K562 (cell line): ENCODE measurements at regions not wholly inside any gene's neighbourhood (a gene's known extent, or its start where the extent isn't known, plus 50 kb on each side); places are given as distances from the start of the nearest gene placed in this dataset.

Experiments used
- ATAC-seq: fragments of 200-7000 bp; cut with Tn5 transposase; 3 replicates; pipeline ENCODE4 v1.9.1; 2020; ENCODE audit warnings: moderate library complexity
- BruUV-seq: library from RNA; stranded (reverse); fragments of 400-500 nt; replicated peaks from 2 replicates; lab custom pipeline; 2021; lab: Mats Ljungman, UMichigan
- CTCF ChIA-PET: fragments of 300-600 bp; formaldehyde crosslinking; extraction: SDS; loops from one replicate; lab custom pipeline; 2021; ENCODE audit warnings: low intra/inter-chr PET ratio; lab: Yijun Ruan, JAX
- POLR2A ChIA-PET: fragments of 300-600, 350-650 bp; sonication (Branson Sonifier 250); formaldehyde crosslinking; extraction: SDS; loops from one replicate; lab custom pipeline; 2021; ENCODE audit warnings: antibody characterized with exemption, inconsistent platforms; lab: Yijun Ruan, JAX
- DNase-seq, 4 experiments: peaks; one replicate each; pipeline versions ENCODE4 v3.0.0 to v3.0.0-alpha.2; 2011 to 2018; ENCODE audit warnings: low spot score in 3 of 4, mixed read lengths in 3 of 4; ENCODE audit errors: extremely low read depth in 1 of 4
- FAIRE-seq: peaks from 2 replicates; lab custom pipeline; 2011; peaks lifted over from hg19 to GRCh38; lab: Jason Lieb, UNC
- H2AFZ ChIP-seq: 2 replicates; pipeline ENCODE4 v1.6.0; 2011; ENCODE audit warnings: low read depth, low read length, control low read depth, inconsistent platforms
- H3K27ac ChIP-seq: fragments of 200-600 bp; 3 replicates; pipeline ENCODE4 v1.8.0; 2011; ENCODE audit warnings: low read depth, mild to moderate bottlenecking, control low read depth, inconsistent platforms, low read length, moderate library complexity, mixed read lengths; ENCODE audit errors: extremely low read depth
- H3K27me3 ChIP-seq, 2 experiments: fragments of 300-600 bp in 1 of 2; 2 replicates in 1 of 2; 3 replicates in 1 of 2; pipeline versions ENCODE4 v1.6.0 to v1.8.0; 2011; ENCODE audit warnings: inconsistent platforms in 2 of 2, low read length in 2 of 2, mild to moderate bottlenecking in 1 of 2, mixed read lengths in 1 of 2, moderate library complexity in 1 of 2; ENCODE audit not compliant: control insufficient read depth in 2 of 2, insufficient read depth in 2 of 2
- H3K36me3 ChIP-seq: fragments of 300-600 bp; 3 replicates; pipeline ENCODE4 v1.8.0; 2011; ENCODE audit warnings: mild to moderate bottlenecking, low read length, inconsistent platforms; ENCODE audit not compliant: control insufficient read depth, insufficient read depth
- H3K4me1 ChIP-seq, 2 experiments: fragments of 200-600 bp in 1 of 2; replicated peaks in 1 of 2; 2 replicates in 1 of 2; 3 replicates in 1 of 2; pipeline versions ENCODE4 v1.5.1 to v1.8.0; 2011; ENCODE audit warnings: inconsistent platforms in 2 of 2, low read length in 2 of 2, mild to moderate bottlenecking in 1 of 2, mixed read lengths in 1 of 2, moderate library complexity in 1 of 2; ENCODE audit not compliant: control insufficient read depth in 2 of 2, insufficient read depth in 2 of 2
- H3K4me2 ChIP-seq: 2 replicates; pipeline ENCODE4 v1.6.1; 2011; ENCODE audit warnings: low read length, control low read depth, inconsistent platforms, mixed read lengths; ENCODE audit not compliant: insufficient read depth
- H3K4me3 ChIP-seq: fragments of 200-600 bp; sonication (generic), shearing (Covaris generic); 2 replicates; pipeline ENCODE4 v1.5.1; 2016; ENCODE audit warnings: control low read depth, inconsistent platforms
- H3K79me2 ChIP-seq: fragments of 200-600 bp; 3 replicates; pipeline ENCODE4 v1.8.0; 2011; ENCODE audit warnings: low read length, inconsistent platforms; ENCODE audit not compliant: control insufficient read depth, insufficient read depth
- H3K9ac ChIP-seq, 2 experiments: 2 replicates each; pipeline versions ENCODE4 v1.6.0 to v1.6.1; 2011; ENCODE audit warnings: low read depth in 2 of 2, low read length in 2 of 2, control low read depth in 1 of 2, inconsistent platforms in 1 of 2, mild to moderate bottlenecking in 1 of 2, mixed read lengths in 1 of 2; ENCODE audit not compliant: insufficient read depth in 1 of 2
- H3K9me1 ChIP-seq: one replicate; pipeline ENCODE4 v1.6.0; 2011; ENCODE audit warnings: inconsistent platforms, mild to moderate bottlenecking, low read length, moderate library complexity; ENCODE audit not compliant: control insufficient read depth, insufficient read depth
- H3K9me3 ChIP-seq: replicated peaks from 2 replicates; pipeline ENCODE4 v1.5.1; 2011; ENCODE audit warnings: low read depth, low read length, inconsistent platforms; ENCODE audit not compliant: control insufficient read depth, insufficient read depth
- H4K20me1 ChIP-seq: replicated peaks from 2 replicates; pipeline ENCODE4 v1.6.1; 2011; ENCODE audit warnings: low read length, inconsistent platforms, mixed read lengths; ENCODE audit not compliant: control insufficient read depth, insufficient read depth
- ARID1B ChIP-seq: fragments of 450-650 bp; IDR thresholded peaks from 2 replicates; pipeline ENCODE4 v1.6.1; 2016; ENCODE audit warnings: antibody characterized with exemption, mild to moderate bottlenecking, inconsistent platforms
- CBX2 ChIP-seq: fragments of 200-600 bp; sonication (generic); IDR thresholded peaks from one replicate; pipeline ENCODE4 v1.6.1; 2012; ENCODE audit warnings: mild to moderate bottlenecking, low read length, inconsistent platforms; ENCODE audit not compliant: insufficient read depth, poor library complexity, severe bottlenecking
- FOSL1 ChIP-seq: fragments of 200-800 bp; sonication (Bioruptor generic); conservative IDR thresholded peaks from 2 replicates; pipeline ENCODE4 v1.6.1; 2016; ENCODE audit warnings: missing genetic modification characterization, missing compliant biosample characterization
- SOX6 ChIP-seq: fragments of 450-650 bp; IDR thresholded peaks from 2 replicates; pipeline ENCODE4 v1.6.1; 2014; ENCODE audit warnings: mild to moderate bottlenecking
- TARDBP ChIP-seq: fragments of 450-650 bp; IDR thresholded peaks from 2 replicates; pipeline ENCODE4 v1.6.1; 2016
- ZNF134 ChIP-seq: fragments of 250-450 bp; sonication (Bioruptor Pico); conservative IDR thresholded peaks from 2 replicates; pipeline ENCODE4 v1.4.0; 2020
- WGBS: fragments of 100-300 bp; shearing (Covaris generic); methylation state at CpG from one replicate; pipeline ENCODE4 v1.1.6; 2016; ENCODE audit warnings: low coverage, mixed read lengths; ENCODE audit not compliant: insufficient coverage; ENCODE audit errors: missing lambda C conversion rate; 5-methylcytosine and 5-hydroxymethylcytosine counted together
- in situ Hi-C: fragments of 300-500 bp; cut with MboI; formaldehyde crosslinking; loops from 4 replicates; pipeline ENCODE4 v1.15.0; 2018; ENCODE audit warnings: inconsistent platforms, mixed read lengths
- intact Hi-C: fragments of 100-400 bp; cut with micrococcal nuclease; formaldehyde crosslinking; loops from 2 replicates; pipeline ENCODE4 v1.14.2; 2022
- TF ChIP-seq, protein P1 (sequence below): fragments of 450-650 bp; IDR thresholded peaks from 2 replicates; pipeline ENCODE4 v1.6.1; 2016; ENCODE audit warnings: low read depth
- TF ChIP-seq, protein P2 (sequence below), 2 experiments: IDR thresholded peaks; 2 replicates each; pipeline ENCODE4 v1.6.1; 2012; ENCODE audit warnings: improper control_type of control experiment in 2 of 2, low read depth in 2 of 2, low read length in 2 of 2, borderline replicate concordance in 1 of 2
- TF ChIP-seq, protein P3 (sequence below): fragments of 450-650 bp; IDR thresholded peaks from 2 replicates; pipeline ENCODE4 v1.6.1; 2017; ENCODE audit warnings: antibody characterized with exemption
- TF ChIP-seq, protein P4 (sequence below): sonication (generic); formaldehyde crosslinking; IDR thresholded peaks from 2 replicates; pipeline ENCODE4 v1.8.0; 2022; ENCODE audit warnings: mild to moderate bottlenecking, missing genetic modification reagents

DNA sequence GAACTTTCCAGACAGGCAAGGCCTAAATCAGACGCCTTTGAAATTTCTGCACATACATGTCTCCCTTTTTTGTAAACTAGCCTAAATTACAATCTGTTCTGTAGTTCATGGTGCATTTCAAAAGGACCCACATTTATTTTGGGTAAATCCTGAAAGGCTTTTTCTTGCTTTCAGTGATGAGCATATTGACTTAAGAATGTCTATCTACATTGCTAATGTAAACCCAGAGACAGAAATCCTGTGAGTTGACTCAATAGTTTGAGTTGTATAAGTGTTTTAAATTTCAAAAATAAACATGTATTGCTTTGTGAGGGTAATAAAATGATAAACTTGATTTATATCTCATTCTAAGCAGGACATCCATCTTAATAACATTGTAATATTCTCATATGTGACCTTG is 977.0 kb upstream of the NR2F2 start:
- in situ Hi-C loops, result no loop called here
- H2AFZ ChIP-seq, result no peak overlapping the region
- DNase-seq, result no peak
- no peak overlapping the region for H3K4me3 ChIP-seq
- H3K36me3 ChIP-seq, result no peaks in the 10 kb centered on the region
- ChIA-PET POLR2A (no interaction called here), CTCF (no interaction called here)
- WGBS, result 0% methylated on average over 1 of the region's 1 CpG
- H4K20me1 ChIP-seq, result no peaks in the 10 kb centered on the region
- no peak overlapping the region for H3K4me2 ChIP-seq
- no peak overlapping the region for H3K27ac ChIP-seq
- intact Hi-C loops, result no loop called here
- no peaks in the 10 kb centered on the region for H3K4me1 ChIP-seq
- no peak for ATAC-seq
- H3K27me3 ChIP-seq, result peaks cover 0 to 5% of the 10 kb centered on the region in 2 experiments; a peak in 1 of 5 replicates
- no peaks in the 10 kb centered on the region for H3K79me2 ChIP-seq
- H3K9me3 ChIP-seq, result no peaks in the 10 kb centered on the region
- no peak overlapping the region for H3K9ac ChIP-seq
- no TSS peak for BruUV-seq
- no peaks in the 10 kb centered on the region for H3K9me1 ChIP-seq
- no peak for FAIRE-seq
- TF ChIP-seq, protein P1, sequence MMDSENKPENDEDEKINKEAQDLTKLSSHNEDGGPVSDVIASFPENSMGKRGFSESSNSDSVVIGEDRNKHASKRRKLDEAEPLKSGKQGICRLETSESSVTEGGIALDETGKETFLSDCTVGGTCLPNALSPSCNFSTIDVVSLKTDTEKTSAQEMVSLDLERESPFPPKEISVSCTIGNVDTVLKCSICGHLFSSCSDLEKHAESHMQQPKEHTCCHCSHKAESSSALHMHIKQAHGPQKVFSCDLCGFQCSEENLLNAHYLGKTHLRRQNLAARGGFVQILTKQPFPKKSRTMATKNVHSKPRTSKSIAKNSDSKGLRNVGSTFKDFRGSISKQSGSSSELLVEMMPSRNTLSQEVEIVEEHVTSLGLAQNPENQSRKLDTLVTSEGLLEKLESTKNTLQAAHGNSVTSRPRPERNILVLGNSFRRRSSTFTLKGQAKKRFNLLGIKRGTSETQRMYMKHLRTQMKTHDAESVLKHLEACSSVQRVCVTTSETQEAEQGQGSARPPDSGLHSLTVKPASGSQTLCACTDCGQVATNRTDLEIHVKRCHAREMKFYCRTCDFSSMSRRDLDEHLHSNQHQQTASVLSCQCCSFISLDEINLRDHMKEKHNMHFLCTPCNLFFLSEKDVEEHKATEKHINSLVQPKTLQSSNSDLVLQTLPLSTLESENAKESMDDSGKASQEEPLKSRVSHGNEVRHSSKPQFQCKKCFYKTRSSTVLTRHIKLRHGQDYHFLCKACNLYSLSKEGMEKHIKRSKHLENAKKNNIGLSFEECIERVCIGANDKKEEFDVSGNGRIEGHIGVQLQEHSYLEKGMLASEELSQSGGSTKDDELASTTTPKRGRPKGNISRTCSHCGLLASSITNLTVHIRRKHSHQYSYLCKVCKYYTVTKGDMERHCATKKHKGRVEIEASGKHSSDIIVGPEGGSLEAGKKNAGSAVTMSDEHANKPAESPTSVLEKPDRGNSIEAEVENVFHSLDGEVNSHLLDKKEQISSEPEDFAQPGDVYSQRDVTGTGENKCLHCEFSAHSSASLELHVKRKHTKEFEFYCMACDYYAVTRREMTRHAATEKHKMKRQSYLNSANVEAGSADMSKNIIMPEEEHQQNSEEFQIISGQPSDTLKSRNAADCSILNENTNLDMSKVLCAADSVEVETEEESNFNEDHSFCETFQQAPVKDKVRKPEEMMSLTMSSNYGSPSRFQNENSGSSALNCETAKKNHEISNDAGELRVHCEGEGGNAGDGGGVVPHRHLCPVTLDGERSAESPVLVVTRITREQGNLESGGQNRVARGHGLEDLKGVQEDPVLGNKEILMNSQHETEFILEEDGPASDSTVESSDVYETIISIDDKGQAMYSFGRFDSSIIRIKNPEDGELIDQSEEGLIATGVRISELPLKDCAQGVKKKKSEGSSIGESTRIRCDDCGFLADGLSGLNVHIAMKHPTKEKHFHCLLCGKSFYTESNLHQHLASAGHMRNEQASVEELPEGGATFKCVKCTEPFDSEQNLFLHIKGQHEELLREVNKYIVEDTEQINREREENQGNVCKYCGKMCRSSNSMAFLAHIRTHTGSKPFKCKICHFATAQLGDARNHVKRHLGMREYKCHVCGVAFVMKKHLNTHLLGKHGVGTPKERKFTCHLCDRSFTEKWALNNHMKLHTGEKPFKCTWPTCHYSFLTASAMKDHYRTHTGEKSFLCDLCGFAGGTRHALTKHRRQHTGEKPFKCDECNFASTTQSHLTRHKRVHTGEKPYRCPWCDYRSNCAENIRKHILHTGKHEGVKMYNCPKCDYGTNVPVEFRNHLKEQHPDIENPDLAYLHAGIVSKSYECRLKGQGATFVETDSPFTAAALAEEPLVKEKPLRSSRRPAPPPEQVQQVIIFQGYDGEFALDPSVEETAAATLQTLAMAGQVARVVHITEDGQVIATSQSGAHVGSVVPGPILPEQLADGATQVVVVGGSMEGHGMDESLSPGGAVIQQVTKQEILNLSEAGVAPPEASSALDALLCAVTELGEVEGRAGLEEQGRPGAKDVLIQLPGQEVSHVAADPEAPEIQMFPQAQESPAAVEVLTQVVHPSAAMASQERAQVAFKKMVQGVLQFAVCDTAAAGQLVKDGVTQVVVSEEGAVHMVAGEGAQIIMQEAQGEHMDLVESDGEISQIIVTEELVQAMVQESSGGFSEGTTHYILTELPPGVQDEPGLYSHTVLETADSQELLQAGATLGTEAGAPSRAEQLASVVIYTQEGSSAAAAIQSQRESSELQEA, result no peak
- TF ChIP-seq, protein P2, sequence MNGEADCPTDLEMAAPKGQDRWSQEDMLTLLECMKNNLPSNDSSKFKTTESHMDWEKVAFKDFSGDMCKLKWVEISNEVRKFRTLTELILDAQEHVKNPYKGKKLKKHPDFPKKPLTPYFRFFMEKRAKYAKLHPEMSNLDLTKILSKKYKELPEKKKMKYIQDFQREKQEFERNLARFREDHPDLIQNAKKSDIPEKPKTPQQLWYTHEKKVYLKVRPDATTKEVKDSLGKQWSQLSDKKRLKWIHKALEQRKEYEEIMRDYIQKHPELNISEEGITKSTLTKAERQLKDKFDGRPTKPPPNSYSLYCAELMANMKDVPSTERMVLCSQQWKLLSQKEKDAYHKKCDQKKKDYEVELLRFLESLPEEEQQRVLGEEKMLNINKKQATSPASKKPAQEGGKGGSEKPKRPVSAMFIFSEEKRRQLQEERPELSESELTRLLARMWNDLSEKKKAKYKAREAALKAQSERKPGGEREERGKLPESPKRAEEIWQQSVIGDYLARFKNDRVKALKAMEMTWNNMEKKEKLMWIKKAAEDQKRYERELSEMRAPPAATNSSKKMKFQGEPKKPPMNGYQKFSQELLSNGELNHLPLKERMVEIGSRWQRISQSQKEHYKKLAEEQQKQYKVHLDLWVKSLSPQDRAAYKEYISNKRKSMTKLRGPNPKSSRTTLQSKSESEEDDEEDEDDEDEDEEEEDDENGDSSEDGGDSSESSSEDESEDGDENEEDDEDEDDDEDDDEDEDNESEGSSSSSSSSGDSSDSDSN (IDR thresholded peaks at IDR 0.05; ENCODE audit: borderline replicate concordance in 1 of 2, low read depth in 2 of 2, low read length in 2 of 2), result no peak
- TF ChIP-seq, protein P3, sequence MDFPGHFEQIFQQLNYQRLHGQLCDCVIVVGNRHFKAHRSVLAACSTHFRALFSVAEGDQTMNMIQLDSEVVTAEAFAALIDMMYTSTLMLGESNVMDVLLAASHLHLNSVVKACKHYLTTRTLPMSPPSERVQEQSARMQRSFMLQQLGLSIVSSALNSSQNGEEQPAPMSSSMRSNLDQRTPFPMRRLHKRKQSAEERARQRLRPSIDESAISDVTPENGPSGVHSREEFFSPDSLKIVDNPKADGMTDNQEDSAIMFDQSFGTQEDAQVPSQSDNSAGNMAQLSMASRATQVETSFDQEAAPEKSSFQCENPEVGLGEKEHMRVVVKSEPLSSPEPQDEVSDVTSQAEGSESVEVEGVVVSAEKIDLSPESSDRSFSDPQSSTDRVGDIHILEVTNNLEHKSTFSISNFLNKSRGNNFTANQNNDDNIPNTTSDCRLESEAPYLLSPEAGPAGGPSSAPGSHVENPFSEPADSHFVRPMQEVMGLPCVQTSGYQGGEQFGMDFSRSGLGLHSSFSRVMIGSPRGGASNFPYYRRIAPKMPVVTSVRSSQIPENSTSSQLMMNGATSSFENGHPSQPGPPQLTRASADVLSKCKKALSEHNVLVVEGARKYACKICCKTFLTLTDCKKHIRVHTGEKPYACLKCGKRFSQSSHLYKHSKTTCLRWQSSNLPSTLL, result no peak
- TF ChIP-seq CBX2 (no peak), FOSL1 (tag) (no peak), SOX6 (no peak), TARDBP (no peak), ZNF134 (CRISPR knock-in tag) (no peak), ARID1B (no peak)
- TF ChIP-seq, protein P4, sequence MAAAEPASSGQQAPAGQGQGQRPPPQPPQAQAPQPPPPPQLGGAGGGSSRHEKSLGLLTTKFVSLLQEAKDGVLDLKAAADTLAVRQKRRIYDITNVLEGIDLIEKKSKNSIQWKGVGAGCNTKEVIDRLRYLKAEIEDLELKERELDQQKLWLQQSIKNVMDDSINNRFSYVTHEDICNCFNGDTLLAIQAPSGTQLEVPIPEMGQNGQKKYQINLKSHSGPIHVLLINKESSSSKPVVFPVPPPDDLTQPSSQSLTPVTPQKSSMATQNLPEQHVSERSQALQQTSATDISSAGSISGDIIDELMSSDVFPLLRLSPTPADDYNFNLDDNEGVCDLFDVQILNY (CRISPR knock-in tag), result no peak
